K562 (cell line): ENCODE measurements at regions not wholly inside any gene's neighbourhood (a gene's known extent, or its start where the extent isn't known, plus 50 kb on each side); places are given as distances from the start of the nearest gene placed in this dataset.
"Not testable (repeated sequence)": the region's sequence is repeated elsewhere in the genome, so short reads cannot be mapped to it uniquely, and the experiment has no call there.

Experiments used
- CC2D1A ChIP-seq: fragments of 450-650 bp; IDR thresholded peaks from 2 replicates; pipeline ENCODE4 v1.6.1; 2017; ENCODE audit warnings: mild to moderate bottlenecking
- CXXC5 ChIP-seq: fragments of 250-450 bp; sonication (Bioruptor Pico); IDR thresholded peaks from 2 replicates; pipeline ENCODE4 v1.8.0; 2022; ENCODE audit warnings: inconsistent platforms, mild to moderate bottlenecking, moderate library complexity
- EP300 ChIP-seq: IDR thresholded peaks from 2 replicates; pipeline ENCODE4 v1.6.1; 2012; ENCODE audit warnings: low read length, improper control_type of control experiment
- GATAD2B ChIP-seq: fragments of 450-650 bp; IDR thresholded peaks from 2 replicates; pipeline ENCODE4 v1.6.1; 2017; ENCODE audit warnings: mild to moderate bottlenecking, borderline replicate concordance
- JUND ChIP-seq, 2 experiments: IDR thresholded peaks; 2 replicates in 1 of 2; 3 replicates in 1 of 2; pipeline ENCODE4 v1.6.1; 2011; ENCODE audit warnings: borderline replicate concordance in 2 of 2, low read depth in 2 of 2, low read length in 2 of 2, improper control_type of control experiment in 1 of 2, missing biosample characterization in 1 of 2, missing genetic modification characterization in 1 of 2, missing genetic modification reagents in 1 of 2
- MLLT1 ChIP-seq, 2 experiments: fragments of 450-650 bp; IDR thresholded peaks; 2 replicates each; pipeline ENCODE4 v1.6.1; 2016
- MYBL2 ChIP-seq, 2 experiments: fragments of 450-650 bp in 1 of 2; sonication (generic) in 1 of 2; formaldehyde crosslinking in 1 of 2; IDR thresholded peaks; 2 replicates each; pipeline versions ENCODE4 v1.6.1 to v1.8.1; 2017 to 2022; ENCODE audit warnings: borderline replicate concordance in 1 of 2, inconsistent platforms in 1 of 2, low read depth in 1 of 2, mild to moderate bottlenecking in 1 of 2, missing genetic modification reagents in 1 of 2, moderate library complexity in 1 of 2
- NCOR1 ChIP-seq: fragments of 450-650 bp; IDR thresholded peaks from 2 replicates; pipeline ENCODE4 v1.6.1; 2016; ENCODE audit warnings: mild to moderate bottlenecking, moderate library complexity
- NRF1 ChIP-seq, 2 experiments: fragments of 450-650 bp; IDR thresholded peaks in 1 of 2; conservative IDR thresholded peaks in 1 of 2; 2 replicates each; pipeline ENCODE4 v1.6.1; 2014; ENCODE audit warnings: mild to moderate bottlenecking in 2 of 2
- POLR2B ChIP-seq: fragments of 450-650 bp; IDR thresholded peaks from 2 replicates; pipeline ENCODE4 v1.6.1; 2018; ENCODE audit warnings: low read depth; ENCODE audit not compliant: partially characterized antibody
- RBFOX2 ChIP-seq: fragments of 200-400 bp; formaldehyde crosslinking; IDR thresholded peaks from 2 replicates; pipeline ENCODE4 v1.6.1; 2017; ENCODE audit warnings: low read depth, mild to moderate bottlenecking, low read length, moderate library complexity
- SMAD1 ChIP-seq: fragments of 150-350 bp; IDR thresholded peaks from 2 replicates; pipeline ENCODE4 v1.6.1; 2014; ENCODE audit warnings: low read length, low read depth; ENCODE audit not compliant: partially characterized antibody
- SUPT5H ChIP-seq: fragments of 450-650 bp; IDR thresholded peaks from 2 replicates; pipeline ENCODE4 v1.6.1; 2016
- TFAP4 ChIP-seq: sonication (generic); formaldehyde crosslinking; IDR thresholded peaks from 2 replicates; pipeline ENCODE4 v1.8.0; 2022; ENCODE audit warnings: missing genetic modification reagents, mild to moderate bottlenecking, moderate library complexity, borderline replicate concordance
- UBTF ChIP-seq, 2 experiments: IDR thresholded peaks; 2 replicates each; pipeline ENCODE4 v1.6.1; 2012; ENCODE audit warnings: improper control_type of control experiment in 2 of 2, low read depth in 2 of 2, low read length in 2 of 2, borderline replicate concordance in 1 of 2

GRCh38 chr20:30723934-30724687 is 533.4 kb upstream of the DEFB115 start (continued):
- TF ChIP-seq TFAP4 (CRISPR knock-in tag) = peak; percentile 44; the same call in 1 of the 2 replicates
- peak; percentile 20; the same call in 1 of the 2 replicates for TF ChIP-seq NCOR1
- TF ChIP-seq NRF1 (conservative IDR thresholded peaks at IDR 0.05 in 1 of 2, IDR thresholded peaks at IDR 0.05 in 1 of 2) = peak; percentile 53 to 63
- peak; percentile 21 for TF ChIP-seq SMAD1
- TF ChIP-seq CC2D1A = peak; percentile 65; the same call in 1 of the 2 replicates
- TF ChIP-seq MYBL2 (IDR thresholded peaks at IDR 0.05; ENCODE audit: low read depth) = peak; percentile 92
- TF ChIP-seq MYBL2 (CRISPR knock-in tag; IDR thresholded peaks at IDR 0.05; ENCODE audit: borderline replicate concordance); JUND (tag; IDR thresholded peaks at IDR 0.05; ENCODE audit: borderline replicate concordance, low read depth, low read length): not testable (repeated sequence)
- peak; percentile 40; the same call in 1 of the 2 replicates for TF ChIP-seq GATAD2B
- TF ChIP-seq CXXC5 (CRISPR knock-in tag) = peak; percentile 86
- peak; percentile 82 for TF ChIP-seq POLR2B
- peak; percentile 63 for TF ChIP-seq EP300
- TF ChIP-seq UBTF (IDR thresholded peaks at IDR 0.05; ENCODE audit: borderline replicate concordance in 1 of 2, low read depth in 2 of 2, low read length in 2 of 2) = peak in 1 of 2 experiments; percentile 88; a peak in 2 of 4 replicates
- peak; percentile 83 for TF ChIP-seq SUPT5H
- 0 out of 2 replicates have a peak, but pooled peaks have one; percentile 4 for TF ChIP-seq JUND (IDR thresholded peaks at IDR 0.05; ENCODE audit: borderline replicate concordance, low read depth, low read length)
- peak; percentile 91 for TF ChIP-seq RBFOX2
- TF ChIP-seq MLLT1 (IDR thresholded peaks at IDR 0.05) = peak in 1 of 2 experiments; percentile 80; a peak in 2 of 4 replicates
